ENCODE measurements at regions not wholly inside any gene's neighbourhood (a gene's known extent, or its start where the extent isn't known, plus 50 kb on each side); places are given as distances from the start of the nearest gene placed in this dataset.

GRCh38 chr2:234852035-234852434 lies 99.8 kb upstream of the SH3BP4 start:
- no peak for TF ChIP-seq POLR2AphosphoS5 (IDR thresholded peaks at IDR 0.05)
- TF ChIP-seq POLR2A (IDR thresholded peaks at IDR 0.05) = no peak
- no peak for TF ChIP-seq CTCF (IDR thresholded peaks at IDR 0.05)
